ENCODE measurements at regions not wholly inside any gene's neighbourhood (a gene's known extent, or its start where the extent isn't known, plus 50 kb on each side); places are given as distances from the start of the nearest gene placed in this dataset.

GRCh38 chr14:101040538-101041442 lies 137.3 kb upstream of the RTL1 start (continued):
- TF ChIP-seq AFF4 (CRISPR knock-in tag; IDR thresholded peaks at IDR 0.05) (no peak), ZNF24 (IDR thresholded peaks at IDR 0.05) (no peak), ATF3 (CRISPR knock-in tag; IDR thresholded peaks at IDR 0.05) (peak; percentile 48; the same call in 1 of the 2 replicates), CBX2 (IDR thresholded peaks at IDR 0.05; ENCODE audit: low read depth, low read length) (no peak), CBX2 (CRISPR knock-in tag; IDR thresholded peaks at IDR 0.05; ENCODE audit: low read depth) (no peak), ZNF788 (CRISPR knock-in tag; IDR thresholded peaks at IDR 0.05; ENCODE audit: borderline replicate concordance) (no peak), ZNF782 (CRISPR knock-in tag; IDR thresholded peaks at IDR 0.05; ENCODE audit: borderline replicate concordance) (no peak), ZNF773 (CRISPR knock-in tag; IDR thresholded peaks at IDR 0.05; ENCODE audit: borderline replicate concordance) (no peak), ARHGAP35 (CRISPR knock-in tag; IDR thresholded peaks at IDR 0.05; ENCODE audit: borderline replicate concordance) (no peak), CEBPZ (IDR thresholded peaks at IDR 0.05; ENCODE audit: low read length) (no peak), DPF2 (CRISPR knock-in tag; IDR thresholded peaks at IDR 0.05; ENCODE audit: borderline replicate concordance, low read depth) (no peak), ZNF883 (CRISPR knock-in tag; IDR thresholded peaks at IDR 0.05; ENCODE audit: not compliant biosample characterization) (no peak), ETS1 (CRISPR knock-in tag; IDR thresholded peaks at IDR 0.05) (no peak), FLYWCH1 (CRISPR knock-in tag; IDR thresholded peaks at IDR 0.05) (no peak), TEF (CRISPR knock-in tag; IDR thresholded peaks at IDR 0.05) (no peak), ZNF768 (CRISPR knock-in tag; IDR thresholded peaks at IDR 0.05) (no peak), TERF1 (CRISPR knock-in tag; IDR thresholded peaks at IDR 0.05) (no peak), SMARCE1 (IDR thresholded peaks at IDR 0.05; ENCODE audit: borderline replicate concordance) (no peak)
